HepG2 (cell line): ENCODE measurements at regions not wholly inside any gene's neighbourhood (a gene's known extent, or its start where the extent isn't known, plus 50 kb on each side); places are given as distances from the start of the nearest gene placed in this dataset.

Experiments used
- ATAC-seq: fragments of 200-7000 bp; cut with Tn5 transposase; 3 replicates; pipeline ENCODE4 v1.9.1; 2020; ENCODE audit warnings: mild to moderate bottlenecking, moderate library complexity
- BruUV-seq: library from RNA; stranded (reverse); fragments of 400-500 nt; replicated peaks from 2 replicates; lab custom pipeline; 2021; lab: Mats Ljungman, UMichigan
- CTCF ChIA-PET: fragments of 300-600 bp; formaldehyde crosslinking; extraction: SDS; loops from one replicate; lab custom pipeline; 2021; ENCODE audit warnings: low total read pairs, inconsistent platforms, low intra/inter-chr PET ratio; lab: Yijun Ruan, JAX
- POLR2A ChIA-PET: fragments of 350-600 bp; sonication (Branson Sonifier 250); formaldehyde crosslinking; loops from one replicate; lab custom pipeline; 2020; ENCODE audit warnings: antibody characterized with exemption, inconsistent platforms; lab: Yijun Ruan, JAX
- DNase-seq: peaks from one replicate; pipeline ENCODE4 v3.0.0-alpha.2; 2015; ENCODE audit warnings: low spot score
- FAIRE-seq: peaks from 3 replicates; lab custom pipeline; 2011; peaks lifted over from hg19 to GRCh38; lab: Jason Lieb, UNC
- H2AFZ ChIP-seq: one replicate; pipeline ENCODE4 v1.6.1; 2011; ENCODE audit warnings: low read length, inconsistent platforms
- H3K27ac ChIP-seq: fragments of 300-600 bp; 3 replicates; pipeline ENCODE4 v1.8.0; 2011; ENCODE audit warnings: mixed run types, mild to moderate bottlenecking, mixed read lengths, low read length, inconsistent platforms; ENCODE audit not compliant: insufficient read depth; ENCODE audit errors: extremely low read length
- H3K27me3 ChIP-seq, 2 experiments: fragments of 200-600 bp in 1 of 2; 2 replicates in 1 of 2; 3 replicates in 1 of 2; pipeline versions ENCODE4 v1.6.0 to v1.8.0; 2011; ENCODE audit warnings: low read length in 2 of 2, mild to moderate bottlenecking in 2 of 2, moderate library complexity in 2 of 2, inconsistent platforms in 1 of 2; ENCODE audit not compliant: insufficient read depth in 2 of 2, control insufficient read depth in 1 of 2
- H3K36me3 ChIP-seq, 2 experiments: fragments of 200-600 bp in 1 of 2; replicated peaks in 1 of 2; 2 replicates in 1 of 2; 3 replicates in 1 of 2; pipeline versions ENCODE4 v1.5.1 to v1.8.0; 2011; ENCODE audit warnings: low read length in 2 of 2, inconsistent platforms in 1 of 2; ENCODE audit not compliant: insufficient read depth in 2 of 2, control insufficient read depth in 1 of 2
- H3K4me1 ChIP-seq: 2 replicates; pipeline ENCODE4 v1.5.1; 2012; ENCODE audit warnings: low read length, inconsistent platforms; ENCODE audit not compliant: insufficient read depth
- H3K4me2 ChIP-seq: 2 replicates; pipeline ENCODE4 v1.6.0; 2011; ENCODE audit warnings: low read depth, low read length, inconsistent platforms
- H3K4me3 ChIP-seq, 3 experiments: fragments of 200-600 bp in 1 of 3; sonication (generic), shearing (Covaris generic) in 1 of 3; replicated peaks in 1 of 3; 2 replicates each; pipeline ENCODE4 v1.5.1; 2011 to 2016; ENCODE audit warnings: low read length in 3 of 3, inconsistent platforms in 2 of 3, low read depth in 2 of 3, mild to moderate bottlenecking in 2 of 3, control low read depth in 1 of 3, mixed read lengths in 1 of 3; ENCODE audit not compliant: insufficient read depth in 1 of 3
- H3K79me2 ChIP-seq: one replicate; pipeline ENCODE4 v1.6.1; 2011; ENCODE audit warnings: low read length, inconsistent platforms; ENCODE audit not compliant: insufficient read depth
- H3K9ac ChIP-seq: 2 replicates; pipeline ENCODE4 v1.6.0; 2011; ENCODE audit warnings: mild to moderate bottlenecking, low read depth, low read length, inconsistent platforms; ENCODE audit not compliant: insufficient read depth
- H3K9me3 ChIP-seq: 2 replicates; pipeline ENCODE4 v1.5.1; 2012; ENCODE audit warnings: mild to moderate bottlenecking, low read length
- H4K20me1 ChIP-seq: 2 replicates; pipeline ENCODE4 v1.6.0; 2011; ENCODE audit warnings: inconsistent platforms, mild to moderate bottlenecking, low read length, moderate library complexity; ENCODE audit not compliant: insufficient read depth
- ATF7 ChIP-seq, 2 experiments: fragments of 450-650 bp in 1 of 2; sonication (generic) in 1 of 2; formaldehyde crosslinking in 1 of 2; IDR thresholded peaks; 2 replicates each; pipeline versions ENCODE4 v1.4.0 to v1.6.1; 2016 to 2020; ENCODE audit warnings: antibody characterized with exemption in 1 of 2, mild to moderate bottlenecking in 1 of 2, missing genetic modification reagents in 1 of 2
- BORCS8-MEF2B ChIP-seq: sonication (generic); formaldehyde crosslinking; IDR thresholded peaks from 2 replicates; pipeline ENCODE4 v1.8.0; 2022; ENCODE audit warnings: mild to moderate bottlenecking, missing genetic modification reagents
- FIP1L1 ChIP-seq: fragments of 200-400 bp; formaldehyde crosslinking; IDR thresholded peaks from 2 replicates; pipeline ENCODE4 v1.6.1; 2018; ENCODE audit warnings: low read depth, mild to moderate bottlenecking, low read length, moderate library complexity, borderline replicate concordance; ENCODE audit not compliant: insufficient read depth
- HHEX ChIP-seq: IDR thresholded peaks from 2 replicates; pipeline ENCODE4 v1.6.1; 2016; ENCODE audit warnings: control low read depth
- KDM1A ChIP-seq: IDR thresholded peaks from 2 replicates; pipeline ENCODE4 v1.6.1; 2016; ENCODE audit warnings: missing compliant biosample characterization
- REPIN1 ChIP-seq: sonication (generic); formaldehyde crosslinking; IDR thresholded peaks from 2 replicates; pipeline ENCODE4 v1.8.0; 2022; ENCODE audit warnings: missing genetic modification reagents, low read depth, mild to moderate bottlenecking, borderline replicate concordance
- SNAPC4 ChIP-seq: sonication (generic); formaldehyde crosslinking; IDR thresholded peaks from 2 replicates; pipeline ENCODE4 v1.4.0; 2020; ENCODE audit warnings: mild to moderate bottlenecking, missing genetic modification reagents
- ZNF10 ChIP-seq: sonication (generic); formaldehyde crosslinking; IDR thresholded peaks from 2 replicates; pipeline ENCODE4 v1.4.0; 2020; ENCODE audit warnings: mild to moderate bottlenecking, low read depth, missing genetic modification reagents, borderline replicate concordance
- ZNF552 ChIP-seq: sonication (generic); formaldehyde crosslinking; IDR thresholded peaks from 2 replicates; pipeline ENCODE4 v1.9.0; 2022; ENCODE audit warnings: missing genetic modification reagents, mild to moderate bottlenecking, borderline replicate concordance
- ZNF589 ChIP-seq: sonication (generic); formaldehyde crosslinking; conservative IDR thresholded peaks from 2 replicates; pipeline ENCODE4 v1.8.0; 2022; ENCODE audit warnings: mild to moderate bottlenecking, moderate library complexity, missing genetic modification reagents
- ZNF639 ChIP-seq: conservative IDR thresholded peaks from 2 replicates; pipeline ENCODE4 v1.6.1; 2018; ENCODE audit warnings: missing genetic modification reagents
- ZNF7 ChIP-seq: IDR thresholded peaks from 2 replicates; pipeline ENCODE4 v1.6.1; 2016; ENCODE audit warnings: missing biosample characterization, missing genetic modification reagents
- ZNF790 ChIP-seq: sonication (generic); formaldehyde crosslinking; IDR thresholded peaks from 2 replicates; pipeline ENCODE4 v1.8.0; 2022; ENCODE audit warnings: missing genetic modification reagents, mild to moderate bottlenecking, borderline replicate concordance
- ZSCAN22 ChIP-seq: sonication (generic); formaldehyde crosslinking; IDR thresholded peaks from 2 replicates; pipeline ENCODE4 v1.4.0; 2020; ENCODE audit warnings: mild to moderate bottlenecking, missing genetic modification reagents
- WGBS: methylation state at CpG from one replicate; pipeline ENCODE4 v1.1.6; 2017; ENCODE audit warnings: low lambda C conversion rate; 5-methylcytosine and 5-hydroxymethylcytosine counted together
- in situ Hi-C: cut with HindIII; loops from 2 replicates; pipeline ENCODE4 v1.10.0; 2017; ENCODE audit warnings: low pct_unique_long_range_greater_than_20kb; ENCODE audit not compliant: extremely low pct_ligation_motif_present
- intact Hi-C: fragments of 100-400 bp; cut with micrococcal nuclease; formaldehyde crosslinking; loops from one replicate; pipeline ENCODE4 v1.10.0; 2022; ENCODE audit not compliant: unreplicated experiment

- Histone ChIP-seq H3K4me1 (no peaks in the 10 kb centered on the region), H3K4me2 (no peak overlapping the region), H3K9me3 (peaks cover 78% of the 10 kb centered on the region), H3K27me3 (no peaks in the 10 kb centered on the region), H4K20me1 (no peaks in the 10 kb centered on the region), H3K36me3 (no peaks in the 10 kb centered on the region), H2AFZ (no peak overlapping the region), H3K4me3 (no peak overlapping the region), H3K79me2 (no peaks in the 10 kb centered on the region), H3K9ac (no peak overlapping the region), H3K27ac (no peak overlapping the region)
- CTCF ChIA-PET, result no interaction called here
- intact Hi-C loops (no loop called here), in situ Hi-C loops (no loop called here)
- no peak for ATAC-seq
- no peak for DNase-seq
- POLR2A ChIA-PET, result no interaction called here
- no TSS peak for BruUV-seq
- 29% methylated on average over 2 of the region's 3 CpGs for WGBS
- FAIRE-seq, result no peak
- no peak for TF ChIP-seq ZNF639
- TF ChIP-seq BORCS8-MEF2B (CRISPR knock-in tag), result no peak
- no peak for TF ChIP-seq KDM1A (CRISPR knock-in tag)
Observed at GRCh38 chr13:104993708-104994107, 1541.8 kb downstream of the EFNB2 start.

GRCh38 chr13:104987621-104988020 is 1547.8 kb downstream of the EFNB2 start:
- 20% methylated on average over 5 of the region's 5 CpGs for WGBS
- no peak overlapping the region for H2AFZ ChIP-seq
- H3K27me3 ChIP-seq, result no peaks in the 10 kb centered on the region
- H3K79me2 ChIP-seq, result no peaks in the 10 kb centered on the region
- ChIA-PET CTCF (no interaction called here), POLR2A (no interaction called here)
- H3K4me2 ChIP-seq, result no peak overlapping the region
- intact Hi-C loops (no loop called here), in situ Hi-C loops (no loop called here)
- no peaks in the 10 kb centered on the region for H3K36me3 ChIP-seq
- TF ChIP-seq HHEX (CRISPR knock-in tag) (no peak), ZNF552 (CRISPR knock-in tag) (no peak), ZNF589 (CRISPR knock-in tag) (no peak), ZNF7 (CRISPR knock-in tag) (no peak), ZNF790 (CRISPR knock-in tag) (no peak), SNAPC4 (no peak), FIP1L1 (no peak), ATF7 (IDR thresholded peaks at IDR 0.05) (no peak), ATF7 (CRISPR knock-in tag; IDR thresholded peaks at IDR 0.05) (no peak), REPIN1 (CRISPR knock-in tag) (no peak), ZSCAN22 (CRISPR knock-in tag) (no peak), ZNF10 (CRISPR knock-in tag) (no peak)
- H3K4me3 ChIP-seq, result no peak overlapping the region
- FAIRE-seq, result no peak
- ATAC-seq, result no peak
- no peak overlapping the region for H3K9ac ChIP-seq
- no peak for DNase-seq
- no peaks in the 10 kb centered on the region for H4K20me1 ChIP-seq
- peaks cover 70% of the 10 kb centered on the region for H3K9me3 ChIP-seq
- no peaks in the 10 kb centered on the region for H3K4me1 ChIP-seq
- no peak overlapping the region for H3K27ac ChIP-seq
- BruUV-seq, result no TSS peak
